ENCODE measurements at regions not wholly inside any gene's neighbourhood (a gene's known extent, or its start where the extent isn't known, plus 50 kb on each side); places are given as distances from the start of the nearest gene placed in this dataset.

DNA sequence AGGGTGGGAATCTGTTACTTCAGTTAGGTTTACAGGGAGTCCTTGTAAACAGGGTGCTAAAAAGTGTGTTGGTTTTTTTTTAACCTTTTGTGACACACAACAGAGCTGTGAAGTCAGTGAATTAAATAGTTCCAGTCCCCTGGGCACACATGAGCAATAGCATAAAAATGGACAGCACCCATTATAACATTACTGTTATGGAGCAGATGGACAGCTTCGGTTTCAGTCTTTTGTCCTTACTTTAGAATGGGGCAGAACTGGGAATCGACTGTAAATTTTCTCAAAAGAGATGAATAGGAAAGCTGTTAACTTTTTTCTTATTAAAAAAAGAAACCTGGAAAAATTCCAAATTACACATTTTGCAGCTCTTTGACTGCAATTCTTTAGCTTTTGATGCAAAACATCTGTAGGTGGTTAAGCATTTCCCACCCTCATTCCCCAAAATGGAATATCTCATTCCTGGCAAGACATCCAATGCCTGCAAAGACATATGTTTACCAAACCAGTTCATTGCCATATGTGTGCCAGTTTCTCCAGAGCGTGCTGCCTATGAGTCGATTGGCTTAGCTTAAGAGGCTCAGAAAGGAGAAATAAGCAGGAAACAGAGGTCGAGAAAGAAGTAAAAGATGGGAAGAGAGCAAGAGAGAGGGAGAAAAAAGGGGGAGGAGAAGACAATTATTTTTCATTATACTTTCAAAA lies 212.3 kb upstream of the TMEM161B start:
- Mint-ChIP-seq H3K36me3 (no peaks in the 10 kb centered on the region), H3K27me3 (no peaks in the 10 kb centered on the region)
- no peak for DNase-seq

GRCh38 chr5:88480245-88480644 lies 211.6 kb upstream of the TMEM161B start:
- Mint-ChIP-seq H3K9me3 (no peaks in the 10 kb centered on the region), H3K4me3 (no peak overlapping the region), H3K36me3 (no peaks in the 10 kb centered on the region), H3K27ac (no peak overlapping the region), H3K4me1 (no peaks in the 10 kb centered on the region), H3K27me3 (no peaks in the 10 kb centered on the region)
- DNase-seq: no peak
- ATAC-seq (replicated peaks): no peak

More for the DNA sequence above, 212.3 kb upstream of the TMEM161B start:
- H3K27ac Mint-ChIP-seq: no peak overlapping the region
- H3K4me1 Mint-ChIP-seq: no peaks in the 10 kb centered on the region
- no peak overlapping the region for H3K4me3 Mint-ChIP-seq
- ATAC-seq (replicated peaks): no peak
- no peaks in the 10 kb centered on the region for H3K9me3 Mint-ChIP-seq

DNA sequence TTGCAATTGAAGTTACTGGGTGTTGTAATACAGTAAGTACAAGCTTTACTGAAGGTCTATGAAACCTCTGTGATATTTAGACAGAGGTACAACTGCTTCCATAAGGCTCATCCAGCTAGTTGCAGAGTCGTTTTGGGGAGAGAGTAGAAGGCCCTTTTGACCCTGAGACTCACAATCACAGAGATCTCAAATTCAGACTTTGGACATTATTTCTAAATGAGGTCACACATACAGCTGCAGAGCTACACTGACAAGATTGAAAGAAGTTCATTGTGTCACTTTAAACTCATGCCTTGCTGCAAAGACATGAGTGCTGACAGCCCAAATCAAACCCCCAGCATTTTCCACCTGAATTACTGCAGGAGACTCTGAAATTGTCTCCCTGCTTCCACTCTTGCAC lies 205.9 kb upstream of the TMEM161B start:
- no peak for ATAC-seq (replicated peaks)
- peaks cover 0 to 3% of the 10 kb centered on the region in 2 donors for H3K27me3 Mint-ChIP-seq
- H3K27ac Mint-ChIP-seq: no peak overlapping the region
- H3K36me3 Mint-ChIP-seq: peaks cover 0 to 2% of the 10 kb centered on the region in 2 donors
- no peak for DNase-seq
- no peaks in the 10 kb centered on the region for H3K4me1 Mint-ChIP-seq
- peaks cover 4 to 5% of the 10 kb centered on the region in 2 donors for H3K9me3 Mint-ChIP-seq
- H3K4me3 Mint-ChIP-seq: no peak overlapping the region

DNA sequence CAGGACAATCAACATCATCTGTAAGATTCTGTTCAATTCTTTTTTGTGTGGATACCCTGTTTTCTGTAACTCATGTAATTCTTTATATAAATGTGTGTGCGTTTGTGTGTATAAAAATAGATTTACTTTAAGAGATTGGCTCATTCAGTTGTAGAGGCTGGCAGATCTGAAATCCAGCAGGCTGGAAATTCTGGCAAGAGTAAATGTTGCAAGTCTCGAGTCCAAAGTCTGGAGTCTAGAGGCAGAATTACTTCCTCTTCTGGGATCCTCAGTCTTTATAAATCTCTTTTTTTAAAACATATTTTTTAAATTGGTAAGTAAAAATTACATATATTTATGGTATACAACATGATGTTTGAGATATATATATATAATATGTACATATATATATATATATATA lies 202.1 kb upstream of the TMEM161B start:
- H3K36me3 Mint-ChIP-seq: peaks cover 0 to 2% of the 10 kb centered on the region in 2 donors
- peaks cover 0 to 8% of the 10 kb centered on the region in 2 donors for H3K27me3 Mint-ChIP-seq
- H3K4me3 Mint-ChIP-seq: no peak overlapping the region
- ATAC-seq (replicated peaks): no peak
- H3K4me1 Mint-ChIP-seq: no peaks in the 10 kb centered on the region
- peaks cover 4 to 8% of the 10 kb centered on the region in 2 donors for H3K9me3 Mint-ChIP-seq
- DNase-seq: no peak
- H3K27ac Mint-ChIP-seq: no peak overlapping the region

- Mint-ChIP-seq H3K4me3 (no peak overlapping the region), H3K36me3 (no peaks in the 10 kb centered on the region), H3K9me3 (peaks cover 0 to 2% of the 10 kb centered on the region in 2 donors), H3K27ac (no peak overlapping the region), H3K27me3 (peaks cover 5 to 6% of the 10 kb centered on the region in 2 donors), H3K4me1 (no peaks in the 10 kb centered on the region)
- ATAC-seq (replicated peaks) (no peak), DNase-seq (no peak)
Observed at GRCh38 chr5:88459971-88460370, 191.3 kb upstream of the TMEM161B start.

- DNase-seq: no peak
- Mint-ChIP-seq H3K4me1 (no peaks in the 10 kb centered on the region), H3K27ac (no peak overlapping the region), H3K9me3 (no peaks in the 10 kb centered on the region), H3K4me3 (no peak overlapping the region), H3K36me3 (no peaks in the 10 kb centered on the region), H3K27me3 (no peaks in the 10 kb centered on the region)
- no peak for ATAC-seq (replicated peaks)
Observed at GRCh38 chr5:88452820-88453219, 184.2 kb upstream of the TMEM161B start.

DNA sequence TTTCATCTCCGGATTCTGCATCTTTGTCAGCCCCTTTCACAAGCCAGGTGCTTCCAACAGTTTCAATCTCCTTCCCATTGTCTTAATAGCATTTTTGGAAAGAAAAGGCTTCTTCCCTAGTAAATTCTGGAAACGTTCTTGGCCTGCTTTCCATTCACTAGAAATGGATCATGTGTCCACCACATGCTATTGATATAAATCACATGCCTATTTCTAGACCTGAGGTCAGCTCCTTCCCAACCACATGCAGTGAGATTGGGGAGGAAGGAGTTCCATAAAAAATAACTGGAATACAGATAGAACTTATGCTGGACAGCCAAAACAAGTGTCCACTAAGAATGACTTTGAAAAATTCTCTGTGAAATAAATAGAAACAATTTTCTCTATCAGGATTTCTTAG lies 181.6 kb upstream of the TMEM161B start:
- H3K9me3 Mint-ChIP-seq: no peaks in the 10 kb centered on the region
- no peak overlapping the region for H3K4me3 Mint-ChIP-seq
- no peaks in the 10 kb centered on the region for H3K27me3 Mint-ChIP-seq
- ATAC-seq (replicated peaks) (no peak), DNase-seq (no peak)
- H3K36me3 Mint-ChIP-seq: no peaks in the 10 kb centered on the region
- H3K4me1 Mint-ChIP-seq: no peaks in the 10 kb centered on the region
- H3K27ac Mint-ChIP-seq: no peak overlapping the region

- H3K9me3 Mint-ChIP-seq: peaks cover 0 to 4% of the 10 kb centered on the region in 2 donors
- H3K4me1 Mint-ChIP-seq: no peaks in the 10 kb centered on the region
- ATAC-seq (replicated peaks) (no peak), DNase-seq (no peak)
- H3K36me3 Mint-ChIP-seq: no peaks in the 10 kb centered on the region
- H3K27me3 Mint-ChIP-seq: peaks cover 0 to 3% of the 10 kb centered on the region in 2 donors
- H3K27ac Mint-ChIP-seq: no peak overlapping the region
- H3K4me3 Mint-ChIP-seq: no peak overlapping the region
Observed at GRCh38 chr5:88438006-88438405, 169.4 kb upstream of the TMEM161B start.

DNA sequence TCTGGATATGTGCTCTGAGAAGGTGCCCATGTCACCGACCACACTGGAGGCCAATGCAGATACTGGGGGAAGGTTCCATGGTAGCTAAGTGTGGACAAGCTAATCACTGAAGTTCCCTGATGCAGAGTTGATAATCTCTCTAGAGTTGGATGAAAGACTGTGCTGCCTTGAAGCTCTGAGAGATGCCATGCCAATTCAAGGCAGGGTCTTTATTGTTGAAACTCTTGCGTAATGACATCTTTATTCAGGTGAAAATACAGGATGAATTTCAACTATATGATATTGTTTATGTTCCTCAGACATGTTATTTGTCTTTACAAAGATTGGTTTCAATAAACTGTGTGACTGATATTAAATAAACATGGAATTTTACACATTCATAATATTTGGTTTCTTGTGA lies 167.6 kb upstream of the TMEM161B start:
- Mint-ChIP-seq H3K27me3 (peaks cover 0 to 12% of the 10 kb centered on the region in 2 donors), H3K9me3 (peaks cover 4% of the 10 kb centered on the region in 2 donors), H3K36me3 (no peaks in the 10 kb centered on the region), H3K4me1 (no peaks in the 10 kb centered on the region), H3K4me3 (no peak overlapping the region), H3K27ac (no peak overlapping the region)
- DNase-seq (no peak), ATAC-seq (replicated peaks) (no peak)

DNA sequence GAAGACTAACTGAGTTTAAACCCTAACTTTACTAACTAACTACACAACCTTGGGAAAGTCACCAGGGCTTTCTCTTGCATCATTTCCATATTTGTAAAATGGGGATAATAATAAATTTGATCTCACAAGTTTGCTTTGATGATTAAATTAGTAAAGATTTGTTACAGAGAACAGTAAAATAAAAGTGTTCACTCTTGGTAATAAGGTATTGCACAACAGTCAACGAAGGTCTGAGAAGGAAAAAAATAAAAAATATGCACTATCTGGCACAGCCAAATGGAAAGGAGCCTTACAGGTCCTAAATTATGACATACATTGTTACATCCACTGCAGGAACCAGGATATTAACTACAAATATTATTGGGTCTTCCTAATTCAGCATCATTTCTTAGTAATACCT lies 160.0 kb upstream of the TMEM161B start:
- Mint-ChIP-seq H3K36me3 (no peaks in the 10 kb centered on the region), H3K4me3 (no peak overlapping the region), H3K27me3 (peaks cover 11 to 12% of the 10 kb centered on the region in 2 donors)

DNA sequence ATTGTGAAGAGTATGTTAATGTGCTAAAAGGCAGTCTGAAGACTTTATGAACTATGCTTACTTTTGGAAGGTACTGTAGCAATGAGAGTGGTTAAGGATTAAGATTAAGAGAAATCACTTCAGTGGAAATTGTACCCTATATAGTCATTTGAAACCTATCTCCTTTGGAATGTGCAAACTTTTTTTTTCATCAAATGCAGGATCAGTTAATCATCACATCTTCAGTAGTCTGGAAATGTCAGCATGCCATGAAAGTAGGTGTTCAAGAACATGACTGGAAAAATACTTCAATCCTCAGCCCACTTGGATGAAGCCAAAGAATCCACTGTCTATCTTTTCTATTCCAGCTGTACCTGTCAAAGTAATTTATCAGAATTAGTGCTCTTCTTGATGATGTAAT lies 157.8 kb upstream of the TMEM161B start:
- Mint-ChIP-seq H3K4me3 (no peak overlapping the region), H3K27me3 (peaks cover under 1 to 14% of the 10 kb centered on the region in 2 donors), H3K27ac (no peak overlapping the region), H3K4me1 (no peaks in the 10 kb centered on the region), H3K36me3 (no peaks in the 10 kb centered on the region), H3K9me3 (peaks cover 0 to 7% of the 10 kb centered on the region in 2 donors)
- no peak for ATAC-seq (replicated peaks)
- DNase-seq: no peak

More for the DNA sequence above, 160.0 kb upstream of the TMEM161B start:
- DNase-seq (no peak), ATAC-seq (replicated peaks) (no peak)
- Mint-ChIP-seq H3K4me1 (no peaks in the 10 kb centered on the region), H3K9me3 (peaks cover 0 to 12% of the 10 kb centered on the region in 2 donors), H3K27ac (no peak overlapping the region)

DNA sequence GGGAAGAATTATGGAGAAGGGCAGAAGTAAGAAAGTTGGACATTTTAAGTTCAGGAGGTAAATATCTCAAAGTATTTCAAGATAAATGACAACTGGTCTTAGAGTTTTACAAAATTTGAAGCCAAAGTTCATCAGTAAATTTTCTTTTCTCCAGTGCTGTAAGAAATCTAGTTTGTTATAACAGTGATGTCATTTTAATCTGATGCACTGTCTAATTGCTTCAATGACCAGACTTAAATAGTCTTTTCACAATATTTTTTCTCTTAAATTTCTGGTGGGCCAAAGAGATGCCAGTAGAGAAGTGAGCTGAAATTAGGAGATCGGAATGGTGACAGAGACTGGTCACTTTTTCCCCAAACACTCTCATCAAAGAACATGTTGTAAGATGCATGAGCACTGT lies 156.5 kb upstream of the TMEM161B start:
- Mint-ChIP-seq H3K4me1 (no peaks in the 10 kb centered on the region), H3K4me3 (no peak overlapping the region), H3K9me3 (peaks cover 0 to 6% of the 10 kb centered on the region in 2 donors), H3K27ac (no peak overlapping the region), H3K36me3 (no peaks in the 10 kb centered on the region), H3K27me3 (peaks cover 0 to 14% of the 10 kb centered on the region in 2 donors)
- DNase-seq (no peak), ATAC-seq (replicated peaks) (no peak)

DNA sequence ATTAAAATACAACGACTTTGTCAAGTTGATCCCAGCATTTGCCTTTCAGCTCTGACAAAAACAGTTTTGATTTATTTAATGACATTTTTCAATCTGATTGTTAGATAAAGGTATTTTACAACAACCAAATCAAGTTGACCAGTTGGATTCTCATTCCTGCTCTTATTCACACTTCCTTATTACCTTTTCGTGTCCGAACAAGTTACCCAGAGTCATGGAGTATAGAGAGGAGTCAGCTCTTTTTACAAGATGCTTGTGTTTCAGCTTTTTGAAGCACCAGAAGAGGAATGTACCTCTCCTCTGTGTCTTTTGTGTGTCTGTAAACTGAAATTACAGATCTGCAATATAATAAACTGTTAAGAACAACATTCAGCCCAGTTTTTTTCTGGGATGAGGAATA lies 151.3 kb upstream of the TMEM161B start:
- Mint-ChIP-seq H3K27me3 (peaks cover 0 to 11% of the 10 kb centered on the region in 2 donors), H3K4me3 (no peak overlapping the region), H3K36me3 (peaks cover 0 to 3% of the 10 kb centered on the region in 2 donors), H3K9me3 (no peaks in the 10 kb centered on the region), H3K27ac (no peak overlapping the region), H3K4me1 (no peaks in the 10 kb centered on the region)
- no peak for ATAC-seq (replicated peaks)
- no peak for DNase-seq

GRCh38 chr5:88407341-88407740 lies 138.7 kb upstream of the TMEM161B start:
- Mint-ChIP-seq H3K4me3 (no peak overlapping the region), H3K4me1 (no peaks in the 10 kb centered on the region), H3K9me3 (no peaks in the 10 kb centered on the region), H3K27ac (no peak overlapping the region), H3K36me3 (no peaks in the 10 kb centered on the region), H3K27me3 (peaks cover 0 to 6% of the 10 kb centered on the region in 2 donors)
- DNase-seq: no peak
- ATAC-seq (replicated peaks): no peak

DNA sequence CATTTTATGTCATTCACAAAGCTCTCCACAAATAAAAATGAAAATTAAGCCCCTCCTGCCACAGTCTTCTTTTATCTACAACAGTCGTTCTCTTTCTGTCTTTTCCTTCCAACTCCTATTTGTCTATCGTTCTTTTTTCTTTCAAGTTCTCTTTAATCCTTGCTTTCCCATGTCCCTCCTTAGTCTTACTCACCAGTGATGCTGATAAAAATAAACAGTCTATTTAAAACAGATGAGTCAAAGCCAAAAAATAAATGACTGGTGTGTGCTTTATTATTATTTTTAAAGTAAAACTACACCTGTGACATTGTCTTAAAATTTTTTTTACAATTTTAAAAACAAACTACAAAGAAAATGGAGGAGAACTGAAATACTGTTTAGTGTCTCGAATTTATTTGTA lies 137.1 kb upstream of the TMEM161B start:
- H3K36me3 Mint-ChIP-seq: no peaks in the 10 kb centered on the region
- H3K27me3 Mint-ChIP-seq: peaks cover 0 to 11% of the 10 kb centered on the region in 2 donors
- no peak overlapping the region for H3K4me3 Mint-ChIP-seq
- no peak overlapping the region for H3K27ac Mint-ChIP-seq
- no peak for DNase-seq
- H3K4me1 Mint-ChIP-seq: no peaks in the 10 kb centered on the region
- no peak for ATAC-seq (replicated peaks)
- H3K9me3 Mint-ChIP-seq: no peaks in the 10 kb centered on the region
